ENCODE measurements at regions not wholly inside any gene's neighbourhood (a gene's known extent, or its start where the extent isn't known, plus 50 kb on each side); places are given as distances from the start of the nearest gene placed in this dataset.

- ChIA-PET CTCF (interaction anchor here (0.6 kb wide), 1 partner anchor 203 kb away, joined by 5 read pairs; no protein-coding TSS in a partner anchor), RAD21 (ENCODE audit: unreplicated experiment) (no interaction called here), SMC1A (ENCODE audit: uncharacterized antibody, unreplicated experiment) (no interaction called here), POLR2A (no interaction called here)
- Histone ChIP-seq H4K20me1 (ENCODE audit: control insufficient read depth, insufficient read depth) (no peaks in the 10 kb centered on the region), H3K27me3 (replicated peaks in 1 of 2; ENCODE audit: control insufficient read depth in 2 of 2, insufficient read depth in 2 of 2, low read length in 1 of 2) (no peaks in the 10 kb centered on the region), H3K4me2 (ENCODE audit: control insufficient read depth, insufficient read depth) (no peak overlapping the region), H3K9ac (ENCODE audit: control insufficient read depth, insufficient read depth, low read length) (no peak overlapping the region), H3K36me3 (ENCODE audit: control insufficient read depth in 2 of 2, insufficient read depth in 2 of 2, low read length in 1 of 2) (no peaks in the 10 kb centered on the region), H3K4me1 (ENCODE audit: control insufficient read depth, insufficient read depth, low read length) (no peaks in the 10 kb centered on the region), H3K27ac (ENCODE audit: control insufficient read depth, insufficient read depth) (no peak overlapping the region), H3K9me3 (replicated peaks; ENCODE audit: control insufficient read depth, insufficient read depth, low read length) (no peaks in the 10 kb centered on the region), H2AFZ (ENCODE audit: control insufficient read depth, low read depth, low read length) (no peak overlapping the region), H3K79me2 (ENCODE audit: control insufficient read depth, insufficient read depth, low read length) (no peaks in the 10 kb centered on the region), H3K4me3 (no peak overlapping the region)
- intact Hi-C loops (cut with micrococcal nuclease; ENCODE audit: unreplicated experiment), result no loop called here
- in situ Hi-C loops (cut with MboI), result no loop called here
- DNase-seq (ENCODE audit: low read depth, low spot score) (no peak), ATAC-seq (no peak), FAIRE-seq (no peak)
- no TSS peak for BruUV-seq (replicated peaks)
- TF ChIP-seq YY1 (IDR thresholded peaks at IDR 0.05; ENCODE audit: low read depth, low read length) (no peak), TARDBP (IDR thresholded peaks at IDR 0.05; ENCODE audit: borderline replicate concordance) (no peak), PRDM15 (CRISPR knock-in tag; IDR thresholded peaks at IDR 0.05) (no peak), ZNF24 (IDR thresholded peaks at IDR 0.05) (no peak), HDAC2 (IDR thresholded peaks at IDR 0.05) (no peak), SIX5 (IDR thresholded peaks at IDR 0.05; ENCODE audit: low read depth, low read length, severe bottlenecking) (no peak), CHD4 (IDR thresholded peaks at IDR 0.05) (no peak), TAF1 (IDR thresholded peaks at IDR 0.05; ENCODE audit: borderline replicate concordance, low read depth, low read length) (no peak), POLR2AphosphoS2 (IDR thresholded peaks at IDR 0.05; ENCODE audit: low read depth, low read length) (no peak), ZZZ3 (IDR thresholded peaks at IDR 0.05; ENCODE audit: control insufficient read depth, insufficient read length, low read depth) (no peak), RELB (IDR thresholded peaks at IDR 0.05; ENCODE audit: low read depth) (no peak), NR2F1 (conservative IDR thresholded peaks at IDR 0.05) (no peak), RCOR1 (conservative IDR thresholded peaks at IDR 0.05; ENCODE audit: low read depth, low read length) (no peak)
- 0% methylated on average over 1 of the region's 1 CpG for WGBS (ENCODE audit: insufficient coverage, insufficient replicate concordance, low lambda C conversion rate, missing lambda C conversion rate)
Observed at GRCh38 chr1:106584107-106584506, 472.4 kb upstream of the PRMT6 start.

Data from GM12878 (cell line).